ENCODE measurements at regions not wholly inside any gene's neighbourhood (a gene's known extent, or its start where the extent isn't known, plus 50 kb on each side); places are given as distances from the start of the nearest gene placed in this dataset.

- ChIA-PET POLR2A (ENCODE audit: unreplicated experiment) (interaction anchor here (0.6 kb wide), 1 partner anchor 494 kb away, joined by 3 read pairs; no protein-coding TSS in a partner anchor), CTCF (no interaction called here)
- Histone ChIP-seq H2AFZ (no peak overlapping the region), H3K36me3 (ENCODE audit: low read depth) (no peaks in the 10 kb centered on the region), H3K4me2 (no peak overlapping the region), H3F3A (ENCODE audit: insufficient read depth, low read depth) (no peaks in the 10 kb centered on the region), H4K20me1 (ENCODE audit: insufficient read depth) (no peaks in the 10 kb centered on the region), H3K4me1 (replicated peaks; ENCODE audit: insufficient read depth) (no peaks in the 10 kb centered on the region), H3K9me2 (ENCODE audit: insufficient read depth) (no peaks in the 10 kb centered on the region), H3K9me3 (ENCODE audit: insufficient read depth, low read depth) (no peaks in the 10 kb centered on the region), H3K4me3 (no peak overlapping the region), H3K27me3 (ENCODE audit: insufficient read depth, low read depth) (no peaks in the 10 kb centered on the region), H3K27ac (no peak overlapping the region), H3K79me2 (ENCODE audit: low read depth) (no peaks in the 10 kb centered on the region)
- TF ChIP-seq EZH2 (IDR thresholded peaks at IDR 0.05; ENCODE audit: low read depth), result no peak
- no peak for TF ChIP-seq CTCF (conservative IDR thresholded peaks at IDR 0.05)
- intact Hi-C loops (cut with micrococcal nuclease; ENCODE audit: unreplicated experiment), result loop anchor here (5.0 kb wide), 1 partner anchor 1213 kb away; no protein-coding TSS in a partner anchor
- no peak for DNase-seq
- no TSS peak for BruUV-seq (replicated peaks)
Measured at GRCh38 chr10:51004776-51005175, 69.5 kb upstream of the PRKG1 start.

GRCh38 chr10:51005551-51005950 is 68.7 kb upstream of the PRKG1 start:
- no peak overlapping the region for H3K4me2 ChIP-seq
- no peak overlapping the region for H2AFZ ChIP-seq
- H4K20me1 ChIP-seq (ENCODE audit: insufficient read depth), result no peaks in the 10 kb centered on the region
- no peaks in the 10 kb centered on the region for H3K9me3 ChIP-seq (ENCODE audit: insufficient read depth, low read depth)
- ChIA-PET POLR2A (ENCODE audit: unreplicated experiment) (no interaction called here), CTCF (no interaction called here)
- no peaks in the 10 kb centered on the region for H3K27me3 ChIP-seq (ENCODE audit: insufficient read depth, low read depth)
- no peaks in the 10 kb centered on the region for H3K9me2 ChIP-seq (ENCODE audit: insufficient read depth)
- no TSS peak for BruUV-seq (replicated peaks)
- H3K4me1 ChIP-seq (replicated peaks; ENCODE audit: insufficient read depth), result no peaks in the 10 kb centered on the region
- TF ChIP-seq EZH2 (IDR thresholded peaks at IDR 0.05; ENCODE audit: low read depth) (no peak), CTCF (conservative IDR thresholded peaks at IDR 0.05) (no peak)
- H3K36me3 ChIP-seq (ENCODE audit: low read depth), result no peaks in the 10 kb centered on the region
- H3K27ac ChIP-seq, result no peak overlapping the region
- H3K4me3 ChIP-seq, result no peak overlapping the region
- intact Hi-C loops (cut with micrococcal nuclease; ENCODE audit: unreplicated experiment), result no loop called here
- no peak for DNase-seq
- no peaks in the 10 kb centered on the region for H3K79me2 ChIP-seq (ENCODE audit: low read depth)
- H3F3A ChIP-seq (ENCODE audit: insufficient read depth, low read depth), result no peaks in the 10 kb centered on the region

- Histone ChIP-seq H3K79me2 (ENCODE audit: low read depth) (no peaks in the 10 kb centered on the region), H3K36me3 (ENCODE audit: low read depth) (no peaks in the 10 kb centered on the region), H3K27ac (no peak overlapping the region), H3F3A (ENCODE audit: insufficient read depth, low read depth) (no peaks in the 10 kb centered on the region), H3K4me2 (no peak overlapping the region), H3K4me3 (no peak overlapping the region), H3K4me1 (replicated peaks; ENCODE audit: insufficient read depth) (no peaks in the 10 kb centered on the region), H3K9me2 (ENCODE audit: insufficient read depth) (no peaks in the 10 kb centered on the region), H3K27me3 (ENCODE audit: insufficient read depth, low read depth) (no peaks in the 10 kb centered on the region), H3K9me3 (ENCODE audit: insufficient read depth, low read depth) (no peaks in the 10 kb centered on the region), H2AFZ (no peak overlapping the region), H4K20me1 (ENCODE audit: insufficient read depth) (no peaks in the 10 kb centered on the region)
- DNase-seq, result no peak
- CTCF ChIA-PET, result interaction anchor here (0.6 kb wide), 2 partner anchors 11 to 371 kb away, joined by 3 to 4 read pairs; no protein-coding TSS in a partner anchor
- intact Hi-C loops (cut with micrococcal nuclease; ENCODE audit: unreplicated experiment), result no loop called here
- BruUV-seq (replicated peaks), result no TSS peak
- POLR2A ChIA-PET (ENCODE audit: unreplicated experiment), result no interaction called here
- no peak for TF ChIP-seq EZH2 (IDR thresholded peaks at IDR 0.05; ENCODE audit: low read depth)
- TF ChIP-seq CTCF (conservative IDR thresholded peaks at IDR 0.05), result no peak
Measured at GRCh38 chr10:51006686-51007085, 67.6 kb upstream of the PRKG1 start.
